ENCODE measurements at regions not wholly inside any gene's neighbourhood (a gene's known extent, or its start where the extent isn't known, plus 50 kb on each side); places are given as distances from the start of the nearest gene placed in this dataset.

DNA sequence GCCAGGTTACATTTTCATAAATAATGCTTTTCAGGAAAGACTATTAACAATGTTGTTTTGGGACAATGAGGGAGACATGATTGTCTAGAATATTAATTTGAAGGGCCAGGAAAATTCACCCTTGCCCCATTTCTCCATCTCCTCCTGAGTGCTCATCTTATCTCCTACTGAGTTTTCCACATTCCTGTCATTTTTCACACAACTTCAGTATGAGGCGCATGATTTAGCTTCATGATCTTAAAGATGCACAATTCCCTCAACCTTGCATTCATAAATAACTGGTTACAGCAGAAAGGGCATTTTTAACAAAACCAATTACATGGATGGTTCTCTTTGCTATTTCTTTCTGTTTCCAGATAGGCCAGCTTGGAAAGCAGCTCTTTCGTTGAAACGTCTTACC is 1699.2 kb upstream of the IGFBP7 start:
- intact Hi-C loops (cut with micrococcal nuclease; ENCODE audit: unreplicated experiment) (no loop called here), in situ Hi-C loops (cut with HindIII; ENCODE audit: low pct_unique_long_range_greater_than_20kb, low sequenced_read_pairs) (no loop called here)
- Histone ChIP-seq H3K4me3 (ENCODE audit: low read depth in 2 of 2, low read length in 2 of 2) (no peak overlapping the region), H3K27ac (ENCODE audit: low read length) (no peak overlapping the region), H3K36me3 (ENCODE audit: control insufficient read depth, insufficient read depth, low read length) (no peaks in the 10 kb centered on the region), H3K9me3 (ENCODE audit: control insufficient read depth, insufficient read depth, low read depth, low read length) (no peaks in the 10 kb centered on the region), H3K4me1 (ENCODE audit: control insufficient read depth, insufficient read depth, low read length) (no peaks in the 10 kb centered on the region), H3K27me3 (ENCODE audit: control insufficient read depth, insufficient read depth, low read length) (no peaks in the 10 kb centered on the region)
- TF ChIP-seq POLR2AphosphoS5 (IDR thresholded peaks at IDR 0.05; ENCODE audit: low read depth, low read length) (no peak), TCF7L2 (IDR thresholded peaks at IDR 0.05; ENCODE audit: low read depth, low read length) (no peak), SIN3A (IDR thresholded peaks at IDR 0.05; ENCODE audit: borderline replicate concordance, insufficient read depth, low read depth, low read length) (no peak)
- TF ChIP-seq, protein P1, sequence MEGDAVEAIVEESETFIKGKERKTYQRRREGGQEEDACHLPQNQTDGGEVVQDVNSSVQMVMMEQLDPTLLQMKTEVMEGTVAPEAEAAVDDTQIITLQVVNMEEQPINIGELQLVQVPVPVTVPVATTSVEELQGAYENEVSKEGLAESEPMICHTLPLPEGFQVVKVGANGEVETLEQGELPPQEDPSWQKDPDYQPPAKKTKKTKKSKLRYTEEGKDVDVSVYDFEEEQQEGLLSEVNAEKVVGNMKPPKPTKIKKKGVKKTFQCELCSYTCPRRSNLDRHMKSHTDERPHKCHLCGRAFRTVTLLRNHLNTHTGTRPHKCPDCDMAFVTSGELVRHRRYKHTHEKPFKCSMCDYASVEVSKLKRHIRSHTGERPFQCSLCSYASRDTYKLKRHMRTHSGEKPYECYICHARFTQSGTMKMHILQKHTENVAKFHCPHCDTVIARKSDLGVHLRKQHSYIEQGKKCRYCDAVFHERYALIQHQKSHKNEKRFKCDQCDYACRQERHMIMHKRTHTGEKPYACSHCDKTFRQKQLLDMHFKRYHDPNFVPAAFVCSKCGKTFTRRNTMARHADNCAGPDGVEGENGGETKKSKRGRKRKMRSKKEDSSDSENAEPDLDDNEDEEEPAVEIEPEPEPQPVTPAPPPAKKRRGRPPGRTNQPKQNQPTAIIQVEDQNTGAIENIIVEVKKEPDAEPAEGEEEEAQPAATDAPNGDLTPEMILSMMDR (IDR thresholded peaks at IDR 0.05) = no peak
- TF ChIP-seq, protein P2, sequence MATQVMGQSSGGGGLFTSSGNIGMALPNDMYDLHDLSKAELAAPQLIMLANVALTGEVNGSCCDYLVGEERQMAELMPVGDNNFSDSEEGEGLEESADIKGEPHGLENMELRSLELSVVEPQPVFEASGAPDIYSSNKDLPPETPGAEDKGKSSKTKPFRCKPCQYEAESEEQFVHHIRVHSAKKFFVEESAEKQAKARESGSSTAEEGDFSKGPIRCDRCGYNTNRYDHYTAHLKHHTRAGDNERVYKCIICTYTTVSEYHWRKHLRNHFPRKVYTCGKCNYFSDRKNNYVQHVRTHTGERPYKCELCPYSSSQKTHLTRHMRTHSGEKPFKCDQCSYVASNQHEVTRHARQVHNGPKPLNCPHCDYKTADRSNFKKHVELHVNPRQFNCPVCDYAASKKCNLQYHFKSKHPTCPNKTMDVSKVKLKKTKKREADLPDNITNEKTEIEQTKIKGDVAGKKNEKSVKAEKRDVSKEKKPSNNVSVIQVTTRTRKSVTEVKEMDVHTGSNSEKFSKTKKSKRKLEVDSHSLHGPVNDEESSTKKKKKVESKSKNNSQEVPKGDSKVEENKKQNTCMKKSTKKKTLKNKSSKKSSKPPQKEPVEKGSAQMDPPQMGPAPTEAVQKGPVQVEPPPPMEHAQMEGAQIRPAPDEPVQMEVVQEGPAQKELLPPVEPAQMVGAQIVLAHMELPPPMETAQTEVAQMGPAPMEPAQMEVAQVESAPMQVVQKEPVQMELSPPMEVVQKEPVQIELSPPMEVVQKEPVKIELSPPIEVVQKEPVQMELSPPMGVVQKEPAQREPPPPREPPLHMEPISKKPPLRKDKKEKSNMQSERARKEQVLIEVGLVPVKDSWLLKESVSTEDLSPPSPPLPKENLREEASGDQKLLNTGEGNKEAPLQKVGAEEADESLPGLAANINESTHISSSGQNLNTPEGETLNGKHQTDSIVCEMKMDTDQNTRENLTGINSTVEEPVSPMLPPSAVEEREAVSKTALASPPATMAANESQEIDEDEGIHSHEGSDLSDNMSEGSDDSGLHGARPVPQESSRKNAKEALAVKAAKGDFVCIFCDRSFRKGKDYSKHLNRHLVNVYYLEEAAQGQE (IDR thresholded peaks at IDR 0.05; ENCODE audit: insufficient read depth in 1 of 2, low read depth in 2 of 2, low read length in 1 of 2) = no peak
- DNase-seq (ENCODE audit: low read depth, low spot score) = no peak
- no peak for ATAC-seq
- POLR2A ChIA-PET = no interaction called here
- BruUV-seq (replicated peaks) = no TSS peak
- CTCF ChIA-PET = no interaction called here

DNA sequence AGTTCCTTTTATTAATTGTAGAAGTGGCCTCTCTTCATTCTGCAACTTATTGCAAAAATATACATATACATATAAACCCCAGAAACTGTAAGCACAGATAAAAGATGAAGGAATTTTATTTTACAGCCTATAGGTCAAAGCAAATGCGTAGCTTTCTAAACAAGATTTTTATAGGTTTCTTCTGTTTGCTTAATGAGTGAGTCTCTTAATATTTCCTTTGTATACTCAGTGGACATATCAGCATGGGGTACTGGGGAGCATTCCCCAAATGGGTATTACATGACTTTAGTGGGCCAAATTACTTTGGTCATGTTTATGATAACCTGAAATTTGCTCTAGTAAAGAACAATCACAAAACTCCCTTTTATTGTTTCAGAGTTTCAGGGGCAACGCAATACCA is 1698.6 kb upstream of the IGFBP7 start:
- Histone ChIP-seq H3K9me3 (ENCODE audit: control insufficient read depth, insufficient read depth, low read depth, low read length) (no peaks in the 10 kb centered on the region), H3K36me3 (ENCODE audit: control insufficient read depth, insufficient read depth, low read length) (no peaks in the 10 kb centered on the region), H3K27ac (ENCODE audit: low read length) (no peak overlapping the region), H3K4me1 (ENCODE audit: control insufficient read depth, insufficient read depth, low read length) (no peaks in the 10 kb centered on the region), H3K27me3 (ENCODE audit: control insufficient read depth, insufficient read depth, low read length) (no peaks in the 10 kb centered on the region), H3K4me3 (ENCODE audit: low read depth in 2 of 2, low read length in 2 of 2) (no peak overlapping the region)
- CTCF ChIA-PET = no interaction called here
- in situ Hi-C loops (cut with HindIII; ENCODE audit: low pct_unique_long_range_greater_than_20kb, low sequenced_read_pairs) (no loop called here), intact Hi-C loops (cut with micrococcal nuclease; ENCODE audit: unreplicated experiment) (no loop called here)
- TF ChIP-seq, protein P1 (IDR thresholded peaks at IDR 0.05) = no peak
- TF ChIP-seq, protein P2 (IDR thresholded peaks at IDR 0.05; ENCODE audit: insufficient read depth in 1 of 2, low read depth in 2 of 2, low read length in 1 of 2) = no peak
- TF ChIP-seq TCF7L2 (IDR thresholded peaks at IDR 0.05; ENCODE audit: low read depth, low read length) = no peak
- TF ChIP-seq POLR2AphosphoS5 (IDR thresholded peaks at IDR 0.05; ENCODE audit: low read depth, low read length) = no peak
- no peak for ATAC-seq
- DNase-seq (ENCODE audit: low read depth, low spot score) = no peak
- BruUV-seq (replicated peaks) = no TSS peak
- POLR2A ChIA-PET = no interaction called here
